Loucy (cell line): ENCODE measurements at regions not wholly inside any gene's neighbourhood (a gene's known extent, or its start where the extent isn't known, plus 50 kb on each side); places are given as distances from the start of the nearest gene placed in this dataset.

Experiments used
- H2AFZ ChIP-seq: fragments of 200-600 bp; sonication (generic); 2 replicates; pipeline ENCODE4 v1.6.0; 2016; ENCODE audit warnings: antibody characterized with exemption, mild to moderate bottlenecking, low read length, moderate library complexity
- H3F3A ChIP-seq: fragments of 200-600 bp; 2 replicates; pipeline ENCODE4 v1.6.0; 2016; ENCODE audit warnings: antibody characterized with exemption, low read depth, mild to moderate bottlenecking
- H3K27me3 ChIP-seq: fragments of 200-600 bp; sonication (generic); 2 replicates; pipeline ENCODE4 v1.6.1; 2014; ENCODE audit warnings: low read length, mild to moderate bottlenecking; ENCODE audit not compliant: insufficient read depth, poor library complexity, severe bottlenecking
- H3K36me3 ChIP-seq: fragments of 200-600 bp; sonication (generic); 2 replicates; pipeline ENCODE4 v1.6.1; 2016; ENCODE audit warnings: low read length; ENCODE audit not compliant: insufficient read depth
- H3K4me1 ChIP-seq: fragments of 200-600 bp; sonication (generic); 2 replicates; pipeline ENCODE4 v1.5.1; 2014; ENCODE audit warnings: low read length, mild to moderate bottlenecking; ENCODE audit not compliant: insufficient read depth, poor library complexity, severe bottlenecking
- H3K4me2 ChIP-seq: fragments of 200-600 bp; sonication (generic); 2 replicates; pipeline ENCODE4 v1.6.0; 2014; ENCODE audit warnings: antibody characterized with exemption, low read length, low read depth, mild to moderate bottlenecking; ENCODE audit not compliant: poor library complexity, severe bottlenecking
- H3K4me3 ChIP-seq: fragments of 200-600 bp; sonication (generic); 2 replicates; pipeline ENCODE4 v1.5.1; 2014; ENCODE audit warnings: low read length, mild to moderate bottlenecking, mixed read lengths; ENCODE audit not compliant: poor library complexity, severe bottlenecking
- H3K79me2 ChIP-seq: fragments of 200-600 bp; sonication (generic); 2 replicates; pipeline ENCODE4 v1.6.1; 2014; ENCODE audit warnings: low read length; ENCODE audit not compliant: insufficient read depth
- H3K9ac ChIP-seq: fragments of 200-600 bp; sonication (generic); 2 replicates; pipeline ENCODE4 v1.6.0; 2014; ENCODE audit warnings: mild to moderate bottlenecking, low read depth, low read length, moderate library complexity; ENCODE audit not compliant: poor library complexity, severe bottlenecking
- H3K9me2 ChIP-seq: fragments of 200-600 bp; sonication (generic); replicated peaks from 2 replicates; pipeline ENCODE4 v1.6.1; 2016; ENCODE audit warnings: low read depth, low read length, mixed read lengths
- H3K9me3 ChIP-seq: fragments of 200-600 bp; sonication (generic); 2 replicates; pipeline ENCODE4 v1.6.1; 2014; ENCODE audit warnings: mild to moderate bottlenecking, antibody characterized with exemption, low read length, low read depth; ENCODE audit not compliant: insufficient read depth
- H4K20me1 ChIP-seq: fragments of 200-600 bp; sonication (generic); 2 replicates; pipeline ENCODE4 v1.6.0; 2014; ENCODE audit warnings: antibody characterized with exemption, low read length, mild to moderate bottlenecking; ENCODE audit not compliant: insufficient read depth, poor library complexity, severe bottlenecking
- EZH2phosphoT487 ChIP-seq: fragments of 200-600 bp; IDR thresholded peaks from 2 replicates; pipeline ENCODE4 v1.6.1; 2018; ENCODE audit warnings: antibody characterized with exemption, mild to moderate bottlenecking, moderate library complexity, borderline replicate concordance
- TF ChIP-seq, protein P1 (sequence below): fragments of 200-600 bp; sonication (generic); conservative IDR thresholded peaks from 2 replicates; pipeline ENCODE4 v1.5.1; 2014; ENCODE audit warnings: mild to moderate bottlenecking, antibody characterized with exemption, low read length

- H4K20me1 ChIP-seq, result no peaks in the 10 kb centered on the region
- H3K9me3 ChIP-seq, result no peaks in the 10 kb centered on the region; the same call in 1 of the 2 replicates
- H3K27me3 ChIP-seq, result no peaks in the 10 kb centered on the region
- H3K9ac ChIP-seq, result no peak overlapping the region
- H3K36me3 ChIP-seq, result no peaks in the 10 kb centered on the region
- no peaks in the 10 kb centered on the region for H3F3A ChIP-seq
- no peaks in the 10 kb centered on the region for H3K9me2 ChIP-seq
- H3K79me2 ChIP-seq, result no peaks in the 10 kb centered on the region
- H3K4me3 ChIP-seq, result no peak overlapping the region
- no peaks in the 10 kb centered on the region for H3K4me1 ChIP-seq
- no peak overlapping the region for H3K4me2 ChIP-seq
- H2AFZ ChIP-seq, result no peak overlapping the region
- TF ChIP-seq, protein P1, sequence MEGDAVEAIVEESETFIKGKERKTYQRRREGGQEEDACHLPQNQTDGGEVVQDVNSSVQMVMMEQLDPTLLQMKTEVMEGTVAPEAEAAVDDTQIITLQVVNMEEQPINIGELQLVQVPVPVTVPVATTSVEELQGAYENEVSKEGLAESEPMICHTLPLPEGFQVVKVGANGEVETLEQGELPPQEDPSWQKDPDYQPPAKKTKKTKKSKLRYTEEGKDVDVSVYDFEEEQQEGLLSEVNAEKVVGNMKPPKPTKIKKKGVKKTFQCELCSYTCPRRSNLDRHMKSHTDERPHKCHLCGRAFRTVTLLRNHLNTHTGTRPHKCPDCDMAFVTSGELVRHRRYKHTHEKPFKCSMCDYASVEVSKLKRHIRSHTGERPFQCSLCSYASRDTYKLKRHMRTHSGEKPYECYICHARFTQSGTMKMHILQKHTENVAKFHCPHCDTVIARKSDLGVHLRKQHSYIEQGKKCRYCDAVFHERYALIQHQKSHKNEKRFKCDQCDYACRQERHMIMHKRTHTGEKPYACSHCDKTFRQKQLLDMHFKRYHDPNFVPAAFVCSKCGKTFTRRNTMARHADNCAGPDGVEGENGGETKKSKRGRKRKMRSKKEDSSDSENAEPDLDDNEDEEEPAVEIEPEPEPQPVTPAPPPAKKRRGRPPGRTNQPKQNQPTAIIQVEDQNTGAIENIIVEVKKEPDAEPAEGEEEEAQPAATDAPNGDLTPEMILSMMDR, result no peak
- TF ChIP-seq EZH2phosphoT487, result no peak
Observed at GRCh38 chr2:521853-522530, 155.2 kb downstream of the TMEM18 start.

DNA sequence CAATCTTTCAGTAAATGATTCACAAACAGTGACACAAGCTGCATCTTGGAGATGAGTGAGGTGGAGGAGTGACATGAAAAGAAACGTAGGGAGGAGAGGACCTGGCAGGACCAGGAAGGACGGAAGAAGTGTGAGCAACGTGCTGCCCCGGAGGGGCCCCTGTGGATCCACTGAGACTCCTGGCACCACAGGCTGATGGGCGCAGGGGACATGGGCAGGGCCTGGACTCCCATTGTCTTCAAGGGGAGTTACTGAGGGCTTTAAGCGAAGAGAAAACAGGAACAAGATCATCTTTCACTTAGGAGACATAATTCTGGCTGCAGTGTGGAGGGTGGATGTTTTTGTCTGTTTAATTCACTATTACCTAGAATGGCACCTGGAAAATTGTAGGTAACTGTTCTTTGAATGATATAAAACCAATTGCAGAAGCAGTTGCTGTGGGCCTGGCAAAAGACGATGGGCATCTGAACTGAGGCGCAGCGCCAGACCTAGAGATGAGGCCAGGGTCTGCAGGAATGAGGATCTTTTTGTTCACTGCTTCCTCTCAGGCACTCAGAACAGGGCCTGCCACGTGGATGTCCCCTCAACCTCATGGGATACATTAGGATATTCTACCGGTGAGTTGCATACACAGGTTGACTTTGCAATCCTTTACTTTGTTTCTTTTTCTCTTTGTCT lies 156.4 kb downstream of the TMEM18 start:
- TF ChIP-seq EZH2phosphoT487, result no peak
- H3K79me2 ChIP-seq, result no peaks in the 10 kb centered on the region
- H3K36me3 ChIP-seq, result no peaks in the 10 kb centered on the region
- H3F3A ChIP-seq, result no peaks in the 10 kb centered on the region
- H3K4me3 ChIP-seq, result no peak overlapping the region
- H3K4me1 ChIP-seq, result no peaks in the 10 kb centered on the region
- H3K27me3 ChIP-seq, result no peaks in the 10 kb centered on the region
- H3K4me2 ChIP-seq, result no peak overlapping the region
- no peaks in the 10 kb centered on the region for H4K20me1 ChIP-seq
- no peaks in the 10 kb centered on the region; the same call in 1 of the 2 replicates for H3K9me3 ChIP-seq
- H2AFZ ChIP-seq, result no peak overlapping the region
- H3K9me2 ChIP-seq, result no peaks in the 10 kb centered on the region
- no peak overlapping the region for H3K9ac ChIP-seq

DNA sequence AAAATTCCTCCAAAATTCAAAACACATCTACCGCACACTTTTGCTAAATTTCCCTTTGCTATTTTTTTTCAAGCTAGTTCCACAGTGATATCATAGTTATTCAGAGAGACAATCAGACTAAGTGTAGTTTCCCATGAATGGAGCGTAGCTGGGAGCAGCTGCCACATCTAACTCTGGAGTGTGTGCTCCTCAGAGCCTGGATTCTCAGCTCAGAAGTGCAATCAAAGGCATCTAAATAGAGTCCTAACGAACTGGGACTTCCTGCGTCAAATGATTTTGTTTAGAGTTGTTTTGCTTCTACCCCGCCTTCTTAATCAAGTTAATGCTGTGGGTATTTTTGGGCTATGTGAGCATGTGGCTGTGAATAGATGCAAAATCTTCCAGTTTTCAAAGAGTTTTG lies 160.3 kb downstream of the TMEM18 start:
- Histone ChIP-seq H2AFZ (no peak overlapping the region), H3K36me3 (no peaks in the 10 kb centered on the region), H3K9me2 (no peaks in the 10 kb centered on the region)

More for the DNA sequence above, 160.3 kb downstream of the TMEM18 start:
- Histone ChIP-seq H3K4me2 (no peak overlapping the region), H3K4me3 (no peak overlapping the region), H3K79me2 (no peaks in the 10 kb centered on the region), H3K27me3 (no peaks in the 10 kb centered on the region), H4K20me1 (no peaks in the 10 kb centered on the region), H3K4me1 (no peaks in the 10 kb centered on the region), H3K9me3 (no peaks in the 10 kb centered on the region), H3F3A (no peaks in the 10 kb centered on the region), H3K9ac (no peak overlapping the region)
- TF ChIP-seq, protein P1, result no peak
- no peak for TF ChIP-seq EZH2phosphoT487
